ENCODE measurements at regions not wholly inside any gene's neighbourhood (a gene's known extent, or its start where the extent isn't known, plus 50 kb on each side); places are given as distances from the start of the nearest gene placed in this dataset.

DNA sequence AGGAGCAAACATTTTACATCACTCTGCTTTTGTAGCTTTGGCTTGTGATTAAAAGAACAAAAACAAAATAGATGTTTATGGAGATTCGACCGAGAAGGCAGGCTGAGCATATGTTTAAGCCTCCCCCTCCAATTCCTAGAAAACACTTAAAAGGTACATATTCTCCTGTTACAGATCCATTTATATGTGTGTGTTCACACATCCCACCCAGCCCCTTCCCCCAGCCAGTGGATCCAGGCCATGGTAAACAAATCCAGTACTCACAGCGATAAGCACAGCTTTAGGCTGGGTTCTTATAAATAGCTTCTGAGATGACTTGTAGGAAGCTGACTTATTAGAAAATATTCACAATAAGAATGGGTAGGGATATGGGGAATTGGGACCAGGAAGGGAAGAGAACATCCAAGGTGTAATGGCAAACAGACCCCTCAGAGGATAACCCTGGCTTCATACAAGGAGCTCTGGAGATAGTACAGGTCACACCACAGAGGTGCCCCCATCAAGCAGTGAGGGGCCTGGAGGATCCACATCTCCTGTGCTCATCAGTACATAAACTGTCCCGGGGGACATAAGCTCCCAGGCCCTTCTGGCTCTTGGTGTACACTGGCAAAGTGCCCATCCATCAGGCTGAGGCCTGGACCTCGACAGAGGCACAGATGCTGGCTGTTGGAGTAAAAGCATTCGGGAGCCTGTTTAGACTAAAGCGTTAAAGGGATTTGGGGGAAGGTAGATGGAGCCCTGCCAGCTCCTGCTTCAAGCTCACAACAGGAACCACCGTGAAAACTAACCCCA, 70.0 kb upstream of the UBE2E1 start:
- TF ChIP-seq EZH2 (IDR thresholded peaks at IDR 0.05; ENCODE audit: borderline replicate concordance, insufficient read depth, low read depth, low read length, poor library complexity, severe bottlenecking), result no peak
- TF ChIP-seq, protein P1, sequence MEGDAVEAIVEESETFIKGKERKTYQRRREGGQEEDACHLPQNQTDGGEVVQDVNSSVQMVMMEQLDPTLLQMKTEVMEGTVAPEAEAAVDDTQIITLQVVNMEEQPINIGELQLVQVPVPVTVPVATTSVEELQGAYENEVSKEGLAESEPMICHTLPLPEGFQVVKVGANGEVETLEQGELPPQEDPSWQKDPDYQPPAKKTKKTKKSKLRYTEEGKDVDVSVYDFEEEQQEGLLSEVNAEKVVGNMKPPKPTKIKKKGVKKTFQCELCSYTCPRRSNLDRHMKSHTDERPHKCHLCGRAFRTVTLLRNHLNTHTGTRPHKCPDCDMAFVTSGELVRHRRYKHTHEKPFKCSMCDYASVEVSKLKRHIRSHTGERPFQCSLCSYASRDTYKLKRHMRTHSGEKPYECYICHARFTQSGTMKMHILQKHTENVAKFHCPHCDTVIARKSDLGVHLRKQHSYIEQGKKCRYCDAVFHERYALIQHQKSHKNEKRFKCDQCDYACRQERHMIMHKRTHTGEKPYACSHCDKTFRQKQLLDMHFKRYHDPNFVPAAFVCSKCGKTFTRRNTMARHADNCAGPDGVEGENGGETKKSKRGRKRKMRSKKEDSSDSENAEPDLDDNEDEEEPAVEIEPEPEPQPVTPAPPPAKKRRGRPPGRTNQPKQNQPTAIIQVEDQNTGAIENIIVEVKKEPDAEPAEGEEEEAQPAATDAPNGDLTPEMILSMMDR (IDR thresholded peaks at IDR 0.05), result no peak

DNA sequence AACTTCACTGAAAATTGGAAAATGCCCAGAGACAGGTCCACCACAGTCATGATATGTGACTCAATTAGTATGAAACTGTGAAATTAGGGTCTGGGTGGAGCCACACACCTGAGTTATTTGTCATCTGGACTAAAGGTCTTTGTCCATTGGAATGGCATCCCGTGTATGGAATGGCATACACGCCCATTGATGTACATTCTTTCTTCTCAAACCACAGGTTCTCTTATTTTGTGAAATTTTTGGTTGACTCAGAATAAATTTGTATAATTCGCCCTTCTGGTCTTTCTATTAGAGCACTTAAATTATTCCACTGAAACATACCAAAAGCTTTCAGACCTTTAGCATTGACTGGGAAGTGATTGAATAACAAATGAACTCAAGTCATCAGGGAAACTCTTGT, 66.8 kb upstream of the UBE2E1 start:
- ATAC-seq (ENCODE audit: low read depth) (no peak), DNase-seq (no peak)
- H3K9me3 ChIP-seq (ENCODE audit: control extremely low read depth in 1 of 3, control insufficient read depth in 2 of 3, insufficient read depth in 1 of 3, low read length in 2 of 3), result peaks cover 0 to 2% (median 0%) of the 10 kb centered on the region in 3 donors
- no peak overlapping the region for H3K27ac ChIP-seq (ENCODE audit: low read length in 2 of 2)
- H3K36me3 ChIP-seq (replicated peaks in 1 of 2; ENCODE audit: control extremely low read depth in 1 of 2, control insufficient read depth in 1 of 2, extremely low read depth in 1 of 2, insufficient read depth in 2 of 2, low read length in 1 of 2), result no peaks in the 10 kb centered on the region
- no peaks in the 10 kb centered on the region for H4K20me1 ChIP-seq (ENCODE audit: control insufficient read depth, insufficient read depth, low read length, poor library complexity, severe bottlenecking)
- no peak overlapping the region for H3K4me2 ChIP-seq (replicated peaks; ENCODE audit: low read depth, low read length, poor library complexity, severe bottlenecking)
- H3K4me3 ChIP-seq (ENCODE audit: control extremely low read depth in 1 of 5, extremely low read depth in 1 of 5, insufficient read depth in 1 of 5, low read depth in 2 of 5, low read length in 4 of 5), result no peak overlapping the region
- Mint-ChIP-seq H3K27me3 (no peaks in the 10 kb centered on the region), H3K4me3 (no peak overlapping the region), H3K9me3 (ENCODE audit: insufficient read depth) (no peaks in the 10 kb centered on the region), H3K27ac (no peak overlapping the region), H3K4me1 (peaks cover 2% of the 10 kb centered on the region)
- ChIA-PET POLR2A (interaction anchor here (0.7 kb wide), 1 partner anchor 780 kb away, joined by 3 read pairs; no protein-coding TSS in a partner anchor), CTCF (no interaction called here)
- no peaks in the 10 kb centered on the region for H3K4me1 ChIP-seq (ENCODE audit: control insufficient read depth in 2 of 2, insufficient read depth in 2 of 2, low read length in 2 of 2)
- no peak overlapping the region for H2AFZ ChIP-seq (ENCODE audit: insufficient read depth, low read depth, low read length, poor library complexity, severe bottlenecking)
- intact Hi-C loops (cut with micrococcal nuclease), result no loop called here
- H3K9ac ChIP-seq (ENCODE audit: low read length), result no peak overlapping the region
- no CpG with 5 or more reads among the region's 3 CpGs for WGBS (ENCODE audit: insufficient coverage)
- no peak for TF ChIP-seq EZH2 (IDR thresholded peaks at IDR 0.05; ENCODE audit: borderline replicate concordance, insufficient read depth, low read depth, low read length, poor library complexity, severe bottlenecking)
- TF ChIP-seq, protein P1 (IDR thresholded peaks at IDR 0.05), result no peak
- H3K27me3 ChIP-seq (replicated peaks in 1 of 4; ENCODE audit: control extremely low read depth in 1 of 4, control insufficient read depth in 3 of 4, insufficient read depth in 4 of 4, low read length in 3 of 4), result no peaks in the 10 kb centered on the region
- H3K79me2 ChIP-seq (ENCODE audit: control insufficient read depth, insufficient read depth, low read length), result no peaks in the 10 kb centered on the region

More for the DNA sequence above, 70.0 kb upstream of the UBE2E1 start:
- 88% methylated on average over 4 of the region's 8 CpGs for WGBS (ENCODE audit: insufficient coverage)
- H3K27ac Mint-ChIP-seq, result no peak overlapping the region
- intact Hi-C loops (cut with micrococcal nuclease), result no loop called here
- Histone ChIP-seq H3K9ac (ENCODE audit: low read length) (no peak overlapping the region), H3K36me3 (replicated peaks in 1 of 2; ENCODE audit: control extremely low read depth in 1 of 2, control insufficient read depth in 1 of 2, extremely low read depth in 1 of 2, insufficient read depth in 2 of 2, low read length in 1 of 2) (no peaks in the 10 kb centered on the region), H3K27me3 (replicated peaks in 1 of 4; ENCODE audit: control extremely low read depth in 1 of 4, control insufficient read depth in 3 of 4, insufficient read depth in 4 of 4, low read length in 3 of 4) (no peaks in the 10 kb centered on the region), H3K4me1 (ENCODE audit: control insufficient read depth in 2 of 2, insufficient read depth in 2 of 2, low read length in 2 of 2) (no peaks in the 10 kb centered on the region), H3K9me3 (ENCODE audit: control extremely low read depth in 1 of 3, control insufficient read depth in 2 of 3, insufficient read depth in 1 of 3, low read length in 2 of 3) (no peaks in the 10 kb centered on the region), H3K27ac (ENCODE audit: low read length in 2 of 2) (no peak overlapping the region), H3K4me3 (ENCODE audit: control extremely low read depth in 1 of 5, extremely low read depth in 1 of 5, insufficient read depth in 1 of 5, low read depth in 2 of 5, low read length in 4 of 5) (no peak overlapping the region), H4K20me1 (ENCODE audit: control insufficient read depth, insufficient read depth, low read length, poor library complexity, severe bottlenecking) (no peaks in the 10 kb centered on the region), H3K79me2 (ENCODE audit: control insufficient read depth, insufficient read depth, low read length) (no peaks in the 10 kb centered on the region), H2AFZ (ENCODE audit: insufficient read depth, low read depth, low read length, poor library complexity, severe bottlenecking) (no peak overlapping the region), H3K4me2 (replicated peaks; ENCODE audit: low read depth, low read length, poor library complexity, severe bottlenecking) (no peak overlapping the region)
- no peak overlapping the region for H3K4me3 Mint-ChIP-seq
- ATAC-seq (ENCODE audit: low read depth) (no peak), DNase-seq (no peak)
- POLR2A ChIA-PET, result no interaction called here
- no peaks in the 10 kb centered on the region for H3K27me3 Mint-ChIP-seq
- H3K4me1 Mint-ChIP-seq, result peaks cover 2% of the 10 kb centered on the region
- H3K9me3 Mint-ChIP-seq (ENCODE audit: insufficient read depth), result no peaks in the 10 kb centered on the region
- CTCF ChIA-PET, result no interaction called here

All from B cell (primary cell).